Mucosa of stomach (tissue), 1 donor: ENCODE measurements at regions not wholly inside any gene's neighbourhood (a gene's known extent, or its start where the extent isn't known, plus 50 kb on each side); places are given as distances from the start of the nearest gene placed in this dataset.
"Not testable (repeated sequence)": the region's sequence is repeated elsewhere in the genome, so short reads cannot be mapped to it uniquely, and the experiment has no call there.

ENCODE experiments used
- H3K27me3 ChIP-seq: one replicate; pipeline ENCODE4 v1.7.0; 2013; ENCODE audit warnings: mild to moderate bottlenecking, low read length; ENCODE audit not compliant: control insufficient read depth, insufficient read depth
- H3K36me3 ChIP-seq: one replicate; pipeline ENCODE4 v1.7.0; 2013; ENCODE audit warnings: low read length; ENCODE audit not compliant: control insufficient read depth, insufficient read depth
- H3K4me1 ChIP-seq: one replicate; pipeline ENCODE4 v1.7.0; 2013; ENCODE audit warnings: mild to moderate bottlenecking, low read length; ENCODE audit not compliant: control insufficient read depth, insufficient read depth
- H3K4me3 ChIP-seq: one replicate; pipeline ENCODE4 v1.7.0; 2013; ENCODE audit warnings: low read length
- H3K9ac ChIP-seq: one replicate; pipeline ENCODE4 v1.7.0; 2013; ENCODE audit warnings: mild to moderate bottlenecking, low read length, moderate library complexity
- H3K9me3 ChIP-seq: one replicate; pipeline ENCODE4 v1.7.0; 2013; ENCODE audit warnings: mild to moderate bottlenecking, low read length, moderate library complexity; ENCODE audit not compliant: control insufficient read depth
- donor health status: Pancreatic carcinoma.

DNA sequence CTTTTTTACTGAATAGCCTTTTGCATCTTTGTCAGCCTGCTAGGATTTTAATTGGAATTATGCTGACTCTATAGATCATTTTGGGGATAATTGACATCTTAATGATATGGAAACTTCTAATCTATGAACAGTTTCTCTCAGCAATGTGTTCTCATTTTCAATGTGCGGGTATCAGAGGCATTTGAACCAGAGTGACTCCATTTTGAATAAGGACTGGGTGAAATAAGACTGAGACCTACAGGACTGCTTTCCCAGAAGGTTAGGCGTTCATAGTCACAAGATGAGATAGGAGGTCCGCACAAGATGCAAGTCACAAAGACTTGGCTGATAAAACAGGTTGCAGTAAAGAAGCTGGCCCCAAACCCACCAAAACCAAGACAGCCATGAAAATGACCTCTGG, 140.5 kb downstream of the IGLL1 start:
- not testable (repeated sequence) for H3K9me3 ChIP-seq, H3K4me3 ChIP-seq, H3K27me3 ChIP-seq, H3K36me3 ChIP-seq, H3K4me1 ChIP-seq, H3K9ac ChIP-seq

DNA sequence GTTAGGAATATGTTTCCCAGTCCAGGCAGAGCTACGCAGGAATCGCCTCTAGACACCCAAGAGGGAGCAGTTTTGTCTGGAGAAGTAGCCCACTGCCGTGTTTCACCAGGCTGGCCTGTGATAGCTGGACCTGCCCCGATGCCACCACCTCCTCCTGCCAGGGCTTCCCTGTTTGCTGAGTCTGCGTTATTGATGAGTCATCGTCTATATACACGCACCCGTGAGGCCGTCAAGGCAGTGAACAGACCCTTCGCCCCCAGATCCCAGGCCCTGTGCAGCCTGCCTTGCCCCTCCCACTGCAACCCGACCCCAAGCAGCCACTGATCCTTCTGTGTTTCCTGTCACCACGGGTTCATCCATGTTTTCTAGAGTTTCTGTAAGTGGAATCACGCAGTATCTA, 141.9 kb downstream of the IGLL1 start:
- Histone ChIP-seq H3K9ac (no peak overlapping the region), H3K36me3 (no peaks in the 10 kb centered on the region), H3K4me1 (no peaks in the 10 kb centered on the region), H3K4me3 (no peak overlapping the region), H3K27me3 (no peaks in the 10 kb centered on the region), H3K9me3 (no peaks in the 10 kb centered on the region)

DNA sequence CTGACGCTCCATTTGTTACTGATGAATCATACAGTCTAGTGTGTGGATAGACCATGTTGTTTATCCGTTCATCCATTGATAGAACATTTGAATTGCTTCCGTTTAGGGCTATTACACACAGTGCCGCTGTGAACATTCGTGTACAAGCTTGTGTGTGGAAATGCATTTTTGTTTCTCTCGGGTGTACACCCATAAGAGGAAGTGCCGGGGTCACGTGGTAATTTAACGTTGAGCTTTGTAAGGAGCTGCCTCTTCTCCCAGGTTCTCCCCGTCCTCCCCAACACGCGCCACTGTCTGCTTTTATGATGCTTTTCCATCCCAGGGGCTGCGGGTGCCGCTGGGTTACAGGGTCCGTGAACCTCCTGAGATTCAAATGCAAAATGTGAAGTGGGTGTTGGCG, 142.3 kb downstream of the IGLL1 start:
- Histone ChIP-seq H3K4me1 (no peaks in the 10 kb centered on the region), H3K9ac (no peak overlapping the region), H3K4me3 (no peak overlapping the region), H3K36me3 (no peaks in the 10 kb centered on the region), H3K27me3 (no peaks in the 10 kb centered on the region), H3K9me3 (no peaks in the 10 kb centered on the region)

DNA sequence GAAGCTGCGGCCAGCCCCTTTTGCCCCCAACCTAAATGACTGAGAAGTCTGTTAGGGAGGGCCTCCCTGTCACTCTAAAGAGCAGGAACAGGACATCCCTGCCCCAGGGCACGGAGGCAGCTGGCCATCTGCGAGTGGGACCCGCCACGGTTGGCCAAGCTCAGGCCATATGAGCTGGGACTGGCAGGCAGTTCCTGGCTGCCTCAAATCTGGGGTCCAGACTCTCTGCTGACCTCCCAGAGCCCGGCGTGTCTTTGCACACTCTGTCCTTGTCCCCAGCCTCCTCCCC, 143.0 kb downstream of the IGLL1 start:
- H3K4me3 ChIP-seq, H3K27me3 ChIP-seq, H3K36me3 ChIP-seq, H3K9ac ChIP-seq, H3K4me1 ChIP-seq, H3K9me3 ChIP-seq: not testable (repeated sequence)

DNA sequence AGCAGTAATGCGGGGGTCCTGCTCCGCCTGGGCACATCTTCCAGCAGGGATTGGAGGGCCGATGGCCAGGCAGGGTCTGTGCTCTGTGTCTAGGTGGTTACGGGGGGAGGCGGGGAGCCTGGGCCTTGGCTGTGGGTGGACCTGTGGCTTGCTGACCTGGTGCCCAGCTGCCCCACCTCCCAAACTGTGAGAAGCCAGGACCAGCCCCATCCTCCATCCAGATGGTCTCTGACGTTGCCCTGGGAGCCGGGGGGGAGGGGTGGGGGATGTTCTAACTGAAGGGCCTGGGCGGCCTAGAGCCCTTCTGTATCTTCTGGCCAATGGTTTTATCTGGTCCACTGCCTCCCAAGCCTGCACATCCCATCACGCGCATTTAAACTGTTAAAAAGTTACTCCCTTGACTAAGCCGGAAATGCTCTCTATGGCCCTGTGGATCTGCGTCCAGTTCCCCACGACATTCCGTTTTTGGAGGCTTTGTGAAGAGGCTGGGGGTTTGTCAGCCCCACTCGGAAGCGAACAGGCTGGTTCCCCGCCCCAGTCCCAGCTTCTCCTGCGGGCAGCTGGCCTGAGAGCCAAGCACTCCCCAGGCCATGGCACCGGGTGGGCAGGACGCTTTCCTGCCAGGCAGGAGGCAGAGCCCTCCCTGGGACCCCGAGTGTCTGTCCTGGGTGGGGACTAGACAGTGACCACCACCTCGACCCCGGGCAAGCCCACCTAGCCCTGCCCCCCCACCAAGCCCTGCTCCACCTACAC, 143.6 kb downstream of the IGLL1 start:
- not testable (repeated sequence) for H3K9me3 ChIP-seq, H3K27me3 ChIP-seq, H3K4me1 ChIP-seq, H3K36me3 ChIP-seq, H3K4me3 ChIP-seq, H3K9ac ChIP-seq

DNA sequence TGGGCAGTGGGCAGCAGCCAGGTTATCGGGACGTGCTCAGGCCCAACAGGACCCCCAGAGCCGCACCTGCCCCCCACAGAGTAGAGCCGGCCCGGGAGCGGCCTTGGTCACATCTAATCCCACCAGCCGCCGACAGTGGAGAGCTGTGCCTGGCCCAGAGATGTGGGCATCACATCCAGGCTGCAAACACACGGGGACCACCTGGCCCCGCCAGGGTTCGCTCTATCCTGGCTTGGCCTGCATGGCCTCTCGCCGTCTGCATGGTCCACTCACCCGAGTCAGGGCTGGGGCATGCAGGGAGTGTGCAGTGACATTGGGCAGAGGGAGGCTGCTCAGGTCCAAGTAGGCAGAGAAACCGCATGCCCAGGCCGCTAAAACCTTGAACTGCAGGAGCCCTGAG, 144.9 kb downstream of the IGLL1 start:
- H3K4me1 ChIP-seq, H3K27me3 ChIP-seq: not testable (repeated sequence)

DNA sequence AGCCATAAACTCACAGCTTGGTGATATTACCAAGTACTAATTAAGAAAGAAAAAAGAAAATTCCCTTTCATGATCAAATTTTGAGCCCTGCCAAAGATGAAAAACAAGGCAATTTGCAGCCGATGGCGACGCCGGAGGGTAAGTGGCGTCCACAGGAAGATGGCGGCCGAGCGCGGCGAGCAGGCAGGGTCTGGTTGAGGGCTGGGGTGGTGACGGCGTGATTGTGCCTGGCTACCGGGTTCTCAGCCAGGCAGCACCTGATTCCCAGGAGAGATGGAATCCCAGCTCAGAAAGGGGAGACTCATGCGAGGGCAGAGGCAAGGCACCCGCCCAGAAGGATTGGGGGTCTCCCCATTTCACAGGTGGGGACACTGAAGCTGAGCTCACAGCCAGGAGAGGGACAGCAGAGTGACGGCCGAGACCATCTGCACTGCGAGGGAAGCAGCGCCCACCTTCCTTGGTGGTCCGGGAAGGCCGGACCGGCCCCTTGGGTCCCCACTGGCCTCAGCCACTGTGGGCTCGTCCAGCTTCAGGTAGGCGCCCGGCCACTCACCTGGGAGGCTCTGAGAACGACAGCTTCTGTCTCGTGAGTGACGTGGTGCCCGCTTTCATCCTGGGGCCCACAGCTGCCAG, 145.8 kb downstream of the IGLL1 start:
- H3K27me3 ChIP-seq, H3K9me3 ChIP-seq, H3K9ac ChIP-seq, H3K4me1 ChIP-seq, H3K4me3 ChIP-seq, H3K36me3 ChIP-seq: not testable (repeated sequence)

More for the DNA sequence above, 144.9 kb downstream of the IGLL1 start:
- not testable (repeated sequence) for H3K9me3 ChIP-seq, H3K36me3 ChIP-seq, H3K9ac ChIP-seq, H3K4me3 ChIP-seq

DNA sequence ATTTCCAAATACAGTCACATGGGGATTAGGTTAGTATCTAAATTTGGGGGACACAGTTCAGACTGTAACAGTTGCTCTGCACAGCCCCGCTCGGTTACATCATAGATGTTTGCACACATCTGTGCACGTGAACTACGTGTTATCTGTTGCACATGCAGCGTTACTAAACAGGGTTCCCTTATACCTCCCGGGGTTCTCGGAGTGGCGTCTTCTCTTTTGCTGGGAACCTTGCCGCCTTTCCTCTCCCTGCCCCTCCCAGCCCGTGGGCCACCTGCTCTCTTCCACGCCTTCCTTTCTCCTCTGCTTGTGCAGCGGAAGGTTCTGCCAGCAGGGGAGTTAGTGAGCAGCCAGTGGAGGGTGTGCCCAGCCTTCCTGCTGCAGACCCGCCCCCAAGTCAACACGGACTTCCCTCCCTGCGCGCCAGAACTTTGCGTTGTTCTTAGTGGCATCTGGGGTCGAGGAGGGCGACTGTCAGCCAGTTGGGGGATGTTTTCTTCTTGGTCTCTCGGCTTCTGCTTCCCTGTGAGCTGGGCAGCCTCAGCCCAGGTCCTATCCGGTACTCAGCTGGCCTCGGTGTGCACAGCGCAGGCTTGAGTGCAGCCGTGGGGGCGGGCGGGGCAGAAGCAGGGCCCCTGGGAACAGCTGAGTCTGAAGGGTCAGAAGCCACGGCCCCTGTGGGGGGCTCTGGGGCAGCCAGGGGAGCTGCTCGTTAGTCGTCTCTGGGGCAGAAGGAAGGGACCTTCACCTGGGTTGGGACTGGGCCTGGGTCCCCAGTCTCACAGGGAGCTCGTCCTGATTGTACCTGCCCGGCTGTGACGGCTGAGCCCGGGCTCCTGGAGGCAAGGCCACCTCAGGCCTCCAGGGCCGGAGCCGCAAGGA, 146.7 kb downstream of the IGLL1 start:
- not testable (repeated sequence) for H3K4me1 ChIP-seq, H3K36me3 ChIP-seq, H3K27me3 ChIP-seq, H3K9me3 ChIP-seq, H3K9ac ChIP-seq, H3K4me3 ChIP-seq

DNA sequence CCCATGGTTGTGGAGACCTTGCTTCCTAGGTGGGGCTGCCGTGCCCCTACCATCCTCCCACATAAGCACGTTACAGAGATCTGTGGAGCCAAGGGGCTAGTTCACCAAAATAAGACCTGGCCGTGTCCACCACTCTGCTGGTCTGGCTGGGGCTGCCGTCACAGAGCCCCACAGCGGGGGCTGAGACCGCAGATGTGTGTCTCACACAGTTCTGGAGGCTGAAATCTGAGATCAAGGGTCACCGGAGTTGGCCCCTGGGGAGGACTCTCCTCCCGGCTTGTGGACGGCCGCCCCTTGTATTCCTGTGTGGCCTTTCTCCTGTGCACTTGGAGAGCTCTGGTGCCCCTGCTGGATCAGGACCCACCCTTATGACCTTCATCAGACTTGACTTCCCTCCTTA, 147.4 kb downstream of the IGLL1 start:
- H3K4me1 ChIP-seq, H3K36me3 ChIP-seq, H3K9me3 ChIP-seq, H3K27me3 ChIP-seq, H3K9ac ChIP-seq, H3K4me3 ChIP-seq: not testable (repeated sequence)

DNA sequence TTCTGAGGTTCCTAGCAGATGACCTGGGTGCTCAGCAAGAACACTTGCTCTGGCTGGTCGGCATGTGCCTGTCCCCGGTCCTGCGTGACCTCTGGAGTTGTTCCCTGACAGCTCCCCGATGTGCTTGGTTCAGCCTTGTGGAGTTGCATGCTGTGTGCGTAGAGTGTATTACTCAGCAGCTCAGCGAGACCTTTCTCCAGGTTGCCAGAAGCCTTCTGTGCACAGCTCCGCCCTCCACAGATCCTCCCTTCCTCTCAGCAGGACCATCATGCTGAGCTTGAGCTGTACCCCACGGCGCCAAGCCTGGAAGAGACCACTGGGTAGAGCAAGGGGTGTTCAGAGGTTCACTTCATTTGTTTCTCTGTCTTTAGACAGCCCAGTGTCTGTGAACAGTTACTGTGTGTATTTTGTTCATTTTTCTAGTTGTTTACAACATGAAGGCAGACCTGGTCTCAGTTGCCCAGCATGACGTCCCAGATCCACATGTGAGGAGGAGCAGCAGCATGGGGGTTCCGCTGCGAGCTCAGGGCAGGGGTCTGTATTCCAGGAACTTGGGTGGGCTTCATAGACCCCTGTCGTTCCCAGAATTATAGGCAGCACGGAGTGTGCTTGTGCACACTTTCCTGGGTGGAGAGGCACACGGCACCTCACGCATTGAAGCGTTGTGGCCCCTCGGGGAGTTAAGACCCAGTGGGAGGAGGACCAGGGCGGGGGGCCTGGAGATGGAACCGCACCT, 148.6 kb downstream of the IGLL1 start:
- H3K4me1 ChIP-seq, result no peaks in the 10 kb centered on the region
- H3K36me3 ChIP-seq, result no peaks in the 10 kb centered on the region
- H3K9me3 ChIP-seq, result no peaks in the 10 kb centered on the region
- no peaks in the 10 kb centered on the region for H3K27me3 ChIP-seq
- no peak overlapping the region for H3K9ac ChIP-seq
- H3K4me3 ChIP-seq, result no peak overlapping the region

DNA sequence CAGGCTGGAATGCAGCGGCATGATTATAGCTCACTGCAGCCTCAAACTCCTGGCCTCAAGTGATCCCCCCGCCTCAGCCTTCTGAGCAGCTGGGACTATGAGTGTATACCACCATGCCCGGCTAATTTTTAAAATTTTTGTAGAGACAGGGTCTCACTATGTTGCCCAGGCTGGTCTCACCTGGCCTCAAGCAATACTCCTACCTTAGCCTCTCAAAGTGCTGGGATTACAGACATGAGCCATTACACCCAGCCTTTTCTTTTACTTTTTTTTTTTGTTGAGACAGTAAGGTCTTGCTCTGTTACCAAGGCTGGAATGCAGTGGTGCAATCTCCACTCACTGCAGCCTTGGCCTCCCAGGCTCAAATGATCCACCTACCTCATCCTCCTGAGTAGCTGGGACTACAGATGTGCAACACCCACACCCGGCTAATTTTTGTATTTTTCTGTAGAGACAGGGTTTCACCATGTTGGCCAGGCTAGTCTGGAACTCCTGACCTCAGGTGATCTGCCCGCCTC, 155.5 kb downstream of the IGLL1 start:
- H3K9me3 ChIP-seq, H3K36me3 ChIP-seq, H3K27me3 ChIP-seq, H3K4me1 ChIP-seq, H3K9ac ChIP-seq, H3K4me3 ChIP-seq: not testable (repeated sequence)

DNA sequence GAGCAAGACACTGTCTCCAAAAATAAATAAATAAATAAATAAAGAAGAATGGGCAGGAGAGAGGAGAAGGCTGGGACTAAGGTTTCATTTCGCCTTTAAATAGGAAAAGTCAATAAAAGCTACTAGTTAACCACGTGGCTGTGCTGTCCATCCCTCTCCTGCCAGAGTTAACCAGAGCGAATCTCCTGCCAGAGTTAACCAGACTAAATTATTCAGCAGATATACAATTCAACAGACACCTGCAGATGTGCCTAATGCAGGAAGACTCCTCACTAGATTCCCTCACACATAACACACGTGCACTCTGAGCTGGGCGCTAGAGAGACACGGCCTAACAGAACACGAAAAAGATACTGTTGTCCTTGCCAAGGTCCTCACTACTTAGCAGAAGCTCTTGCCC, 156.1 kb downstream of the IGLL1 start:
- H3K9ac ChIP-seq, result no peak overlapping the region

More for the DNA sequence above, 156.1 kb downstream of the IGLL1 start:
- H3K4me1 ChIP-seq, result no peaks in the 10 kb centered on the region
- no peaks in the 10 kb centered on the region for H3K27me3 ChIP-seq
- no peaks in the 10 kb centered on the region for H3K9me3 ChIP-seq
- no peak overlapping the region for H3K4me3 ChIP-seq
- no peaks in the 10 kb centered on the region for H3K36me3 ChIP-seq
